SKM-1 treated with dmso at 0.1 percent for 144 hours (cell line): ENCODE measurements at regions not wholly inside any gene's neighbourhood (a gene's known extent, or its start where the extent isn't known, plus 50 kb on each side); places are given as distances from the start of the nearest gene placed in this dataset.

Source experiments
- DNase-seq: peaks from one replicate; lab custom pipeline; 2025; ENCODE audit not compliant: unreplicated experiment; lab: John Stamatoyannopoulos, UW

DNA sequence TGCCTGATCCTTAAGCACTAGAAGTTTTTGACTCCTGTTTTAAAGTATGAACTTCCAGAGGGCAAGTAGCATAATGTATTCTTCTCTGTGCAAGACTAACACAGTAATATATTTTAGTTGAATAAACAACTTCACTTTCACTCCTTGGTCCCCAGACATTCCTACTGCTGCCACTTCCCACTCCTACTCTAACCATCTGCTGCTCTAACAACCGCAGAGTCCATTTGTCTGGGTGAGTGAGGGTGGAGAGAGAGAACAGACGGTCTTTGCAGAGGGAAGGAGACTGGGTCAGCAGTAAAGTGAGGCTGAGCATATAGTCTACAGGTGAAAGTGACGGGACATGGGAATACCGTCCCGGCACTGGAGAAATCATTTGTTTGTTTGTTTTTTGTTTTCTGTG, 301.0 kb upstream of the SLCO3A1 start:
- DNase-seq, result no peak

DNA sequence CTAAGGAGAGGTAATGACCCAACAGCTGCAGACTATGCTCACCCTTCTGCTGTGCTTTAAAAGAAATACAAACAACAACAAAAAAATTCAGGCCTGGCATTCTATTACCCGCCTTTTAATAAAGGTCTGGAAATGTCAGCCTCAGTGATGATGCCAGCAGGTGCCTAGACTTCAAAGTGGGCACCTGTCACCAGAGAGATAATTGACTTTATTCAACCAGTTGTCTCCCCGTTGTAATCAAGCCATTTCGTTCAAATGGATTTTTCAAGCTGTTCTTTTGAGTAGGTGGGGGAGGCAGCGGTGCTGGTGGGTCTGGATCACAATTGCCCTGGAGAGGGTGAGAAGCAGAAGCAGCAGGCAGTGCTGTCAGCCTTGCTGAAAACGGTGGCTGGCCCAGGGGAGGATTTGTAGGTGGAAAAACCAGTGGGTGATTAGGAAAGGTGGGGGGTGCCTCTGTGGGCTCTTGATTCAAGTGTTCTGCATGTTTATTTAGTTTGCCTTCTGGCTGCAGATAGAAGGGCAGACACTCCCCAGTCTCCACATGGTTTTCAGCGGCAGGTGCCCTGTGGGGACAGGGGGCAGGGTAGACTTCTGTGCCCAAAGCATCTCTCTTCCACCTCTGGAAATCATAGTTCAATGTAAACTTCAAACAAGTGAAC, 300.2 kb upstream of the SLCO3A1 start:
- DNase-seq, result no peak

DNA sequence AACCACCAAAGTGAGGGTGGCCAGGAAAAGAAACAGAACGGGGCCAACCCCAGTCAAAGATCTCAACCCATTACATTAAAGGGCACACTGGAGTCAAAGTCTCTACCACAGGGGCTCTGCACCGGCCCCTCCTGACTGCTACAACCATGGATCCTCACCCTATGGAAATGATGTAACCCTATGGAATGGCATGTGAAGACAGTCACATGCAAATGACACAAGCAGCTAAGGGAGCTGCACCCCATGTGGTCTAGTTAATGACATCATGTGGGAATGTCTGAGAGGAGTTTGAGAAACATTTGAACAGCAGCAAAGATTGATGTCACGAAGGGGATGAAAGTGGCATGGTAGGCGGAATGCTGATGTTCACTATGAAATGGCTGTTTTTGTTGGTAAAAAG, 298.2 kb upstream of the SLCO3A1 start:
- DNase-seq, result no peak

DNA sequence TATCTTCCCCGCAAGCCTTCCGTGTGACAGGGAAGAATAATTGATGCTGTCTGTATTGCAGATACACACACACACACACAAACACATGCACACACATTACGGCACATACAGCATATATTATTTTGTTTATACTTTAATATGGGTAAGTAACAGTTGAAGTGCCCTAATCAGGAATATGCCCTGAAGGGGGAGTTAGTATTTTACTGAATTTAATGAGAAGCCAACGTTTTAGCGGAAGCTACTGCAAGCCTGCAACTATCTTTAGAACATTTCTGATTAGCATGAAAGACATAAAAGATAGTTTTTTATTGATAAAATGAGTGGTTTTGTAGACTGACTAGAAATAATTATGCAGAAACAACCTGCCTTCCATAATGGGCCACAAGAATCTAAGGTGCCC, 296.6 kb upstream of the SLCO3A1 start:
- no peak for DNase-seq

DNA sequence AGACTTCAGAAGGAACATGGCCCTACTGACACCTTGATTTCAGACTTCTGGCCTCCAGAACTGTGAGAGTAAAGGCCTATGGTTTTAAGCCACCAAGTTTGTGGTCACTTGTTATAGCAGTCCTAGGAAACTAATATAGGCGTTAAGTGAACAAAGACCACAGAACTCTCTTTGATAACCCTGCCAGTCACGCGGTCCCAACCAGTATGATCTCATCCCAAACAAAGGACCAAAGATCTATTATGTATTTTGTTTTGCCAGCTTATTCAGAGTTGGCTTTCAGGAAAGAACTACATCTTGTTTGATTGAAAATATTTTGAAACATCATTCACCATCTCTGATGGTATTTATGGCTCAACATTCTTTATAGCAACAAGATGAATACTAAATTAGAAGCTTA, 294.4 kb upstream of the SLCO3A1 start:
- DNase-seq, result no peak

DNA sequence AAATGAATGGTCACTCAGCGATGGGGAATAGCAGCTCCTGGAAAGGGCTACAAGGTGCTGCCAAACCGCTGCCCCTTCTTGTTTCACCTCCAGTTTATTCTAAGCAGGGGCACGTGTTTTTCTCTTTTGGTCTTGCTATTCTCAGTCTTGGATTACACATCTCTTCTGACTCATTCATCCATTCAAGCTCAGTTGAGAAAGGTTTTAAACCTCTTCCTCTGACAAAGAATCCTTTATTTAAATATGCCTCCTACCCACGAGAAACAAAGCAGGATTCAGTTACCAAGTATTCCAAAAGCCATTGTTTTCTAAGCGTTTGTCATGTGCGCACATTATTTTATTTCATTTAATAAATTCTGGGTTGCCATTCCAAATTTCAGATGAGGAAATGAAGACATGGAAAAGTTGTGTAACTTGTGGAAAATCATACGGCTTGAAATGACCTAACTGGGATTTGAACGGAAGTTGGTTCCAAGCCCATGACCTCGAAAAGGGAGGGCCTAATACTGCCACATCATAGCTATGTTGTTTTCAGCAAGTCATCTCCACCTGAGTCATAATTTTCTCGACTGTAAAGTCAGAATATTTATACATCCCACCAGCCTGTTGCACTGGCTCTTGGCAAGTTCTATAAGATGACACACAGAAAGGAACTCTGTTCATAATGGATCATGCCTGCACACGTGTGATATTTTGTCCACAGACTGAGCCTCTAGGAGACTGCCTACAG, 292.0 kb upstream of the SLCO3A1 start:
- no peak for DNase-seq

DNA sequence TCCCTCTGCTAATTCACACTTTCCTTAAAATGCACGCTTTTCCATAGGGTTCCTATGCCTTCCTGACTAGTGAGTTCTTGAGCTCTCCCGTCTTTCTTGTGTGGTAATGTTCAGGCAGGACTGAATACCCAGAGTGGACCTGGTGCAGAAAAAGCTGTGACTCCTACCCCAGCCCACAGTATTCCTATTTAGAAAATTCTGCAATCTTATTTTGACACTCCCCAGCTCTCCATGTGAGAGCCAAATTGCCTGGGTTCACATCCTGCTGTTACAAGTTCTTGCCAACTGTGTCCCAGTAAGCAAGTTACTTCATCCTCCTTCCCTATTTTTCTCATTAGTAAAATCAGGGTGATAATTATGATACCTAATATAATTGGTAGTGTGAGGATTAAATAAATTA, 290.8 kb upstream of the SLCO3A1 start:
- DNase-seq, result no peak

DNA sequence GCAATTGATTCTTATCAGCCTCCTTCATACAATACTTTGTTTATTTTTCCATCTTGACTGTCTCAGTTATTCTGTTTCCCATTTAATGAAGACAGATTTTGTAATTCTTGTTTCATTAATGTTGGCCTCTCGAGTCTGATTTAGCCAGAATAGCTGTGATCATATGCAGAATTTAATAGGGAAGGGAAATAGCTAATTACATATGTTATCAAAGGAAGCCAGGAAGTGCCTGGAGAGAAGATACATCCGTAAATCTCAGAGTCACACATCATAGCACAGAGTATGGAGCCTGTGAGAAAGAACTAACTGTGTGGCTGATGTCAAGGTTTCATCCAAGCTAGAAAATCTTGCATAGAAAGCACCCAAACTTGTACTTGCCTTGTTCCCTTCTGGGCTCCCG, 288.9 kb upstream of the SLCO3A1 start:
- no peak for DNase-seq

DNA sequence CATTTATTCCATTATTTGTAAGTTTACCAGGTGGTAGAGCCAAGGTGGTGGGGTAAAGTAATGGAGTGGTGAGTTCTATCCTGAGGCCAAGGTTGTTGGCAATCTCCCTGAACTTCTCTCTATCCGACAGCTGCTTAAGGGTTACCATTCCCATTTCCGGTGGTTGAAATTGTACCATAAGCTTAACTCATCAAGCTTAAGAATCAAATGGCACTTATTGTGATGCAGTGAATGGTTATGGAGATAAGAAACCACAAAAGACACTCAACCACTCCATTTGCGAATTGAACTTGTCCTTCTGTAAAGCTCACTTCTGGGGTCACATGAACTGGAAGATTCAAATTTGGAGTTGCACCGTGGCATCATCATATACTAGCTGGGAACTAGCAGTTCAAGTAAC, 287.4 kb upstream of the SLCO3A1 start:
- DNase-seq, result no peak

DNA sequence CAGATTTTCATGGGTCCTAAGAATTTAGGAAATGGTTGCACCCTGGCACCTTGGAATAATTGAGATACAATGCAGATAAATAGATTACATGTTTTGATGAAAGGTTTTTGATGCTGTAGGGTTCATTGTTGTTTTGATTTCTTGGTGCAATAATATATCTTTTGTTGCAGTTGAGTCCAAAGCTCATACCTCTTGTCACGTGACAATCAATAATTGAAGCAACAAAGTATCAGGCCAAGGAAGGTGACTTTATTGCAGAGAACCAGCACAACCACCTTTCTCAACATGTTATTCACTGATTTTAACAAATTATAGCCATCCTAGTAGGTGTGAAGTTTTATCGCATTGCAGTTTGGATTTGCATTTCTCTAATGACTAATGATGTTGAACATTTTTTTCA, 285.5 kb upstream of the SLCO3A1 start:
- no peak for DNase-seq

DNA sequence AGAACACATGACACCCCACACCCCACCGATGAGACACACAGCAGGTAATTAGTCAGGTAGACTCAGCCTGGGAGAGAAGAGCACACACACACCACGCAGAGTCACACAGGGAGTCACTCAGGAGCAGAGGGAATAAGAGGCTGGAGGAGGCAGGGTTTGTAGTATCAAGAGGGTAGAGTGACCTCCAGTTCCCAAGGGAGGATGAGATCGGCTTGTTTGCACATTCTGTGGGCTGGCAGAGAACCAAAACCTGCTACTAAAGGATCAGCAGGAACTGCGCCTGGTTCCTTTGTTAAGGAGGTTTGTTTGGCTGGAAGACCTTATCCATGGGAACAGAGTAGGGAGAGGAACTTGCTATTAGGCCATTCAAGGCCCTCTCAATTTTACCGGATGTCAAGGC, 281.4 kb upstream of the SLCO3A1 start:
- no peak for DNase-seq

DNA sequence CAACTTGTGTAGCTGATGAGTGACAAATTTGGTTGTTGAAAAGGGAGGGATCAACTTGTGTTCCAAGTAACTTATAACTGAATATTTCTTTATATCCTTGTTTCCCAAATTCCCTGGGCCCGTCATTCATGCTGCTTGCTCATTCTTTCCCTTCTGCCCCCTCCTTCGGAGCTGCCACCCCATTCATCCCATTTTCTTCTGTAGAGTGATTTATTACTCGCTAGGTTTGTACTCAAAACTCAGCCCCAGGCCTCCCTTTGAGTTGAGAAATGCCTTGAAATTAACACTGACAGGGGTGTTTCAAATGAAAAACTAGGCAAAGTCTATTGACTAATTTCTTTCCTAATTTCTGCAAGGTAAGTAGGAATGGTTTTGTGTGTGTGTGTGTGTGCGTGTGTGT, 277.4 kb upstream of the SLCO3A1 start:
- DNase-seq, result no peak

DNA sequence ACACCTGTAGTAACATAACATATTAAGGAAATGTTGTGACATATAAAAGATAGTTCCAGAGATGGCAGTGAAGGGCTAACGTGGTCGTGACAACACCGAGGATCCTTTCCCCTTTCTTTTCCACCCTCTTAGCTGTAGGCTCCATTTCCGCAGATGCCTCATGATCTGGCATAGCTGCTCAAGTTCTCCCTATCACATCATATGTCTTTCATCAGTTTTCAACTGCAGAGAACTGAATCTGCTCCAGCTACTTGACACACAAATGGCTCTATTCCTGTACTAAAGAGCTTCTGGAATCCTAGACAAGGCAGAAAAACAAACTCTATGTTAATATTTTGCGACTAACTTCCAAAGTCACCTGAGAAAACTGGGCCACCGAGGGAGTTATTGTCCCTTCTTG, 275.0 kb upstream of the SLCO3A1 start:
- DNase-seq, result no peak

DNA sequence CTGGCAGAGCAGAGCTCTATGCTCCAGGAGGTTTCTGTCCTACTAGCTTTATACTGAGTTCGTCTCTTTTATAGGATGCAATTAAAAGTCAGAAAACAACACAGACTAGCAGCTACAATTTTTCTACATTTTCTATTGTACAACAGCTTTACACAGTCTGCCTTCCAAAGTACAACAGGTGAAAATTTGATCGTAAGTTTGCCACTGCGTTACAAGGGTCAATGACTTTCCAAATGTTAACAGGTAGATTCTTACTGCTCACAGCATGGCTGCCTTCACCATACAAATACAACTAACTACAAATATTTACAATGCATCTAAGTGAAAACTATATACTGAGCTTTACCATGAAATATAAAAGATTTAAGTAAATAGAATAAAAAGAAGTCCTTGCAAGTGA, 268.6 kb upstream of the SLCO3A1 start:
- DNase-seq, result no peak

DNA sequence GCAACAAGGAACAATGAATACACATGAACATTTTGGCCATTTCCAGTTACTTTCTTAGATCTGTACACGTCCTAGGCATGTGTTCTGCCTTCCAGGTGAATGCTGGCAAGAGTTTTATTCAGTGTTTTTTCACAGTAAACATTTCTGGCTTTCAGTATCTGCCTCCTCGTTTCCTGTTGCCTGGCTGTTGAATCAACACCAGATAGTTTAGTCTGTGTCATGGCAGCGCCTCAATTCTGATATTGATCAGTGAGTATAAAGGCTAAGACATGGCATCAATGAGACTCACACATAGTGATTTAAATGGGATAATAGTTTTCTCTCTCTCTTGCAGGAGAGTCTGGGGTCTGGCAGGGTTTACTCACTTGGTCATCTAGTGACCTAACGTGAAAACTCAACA, 266.9 kb upstream of the SLCO3A1 start:
- no peak for DNase-seq

DNA sequence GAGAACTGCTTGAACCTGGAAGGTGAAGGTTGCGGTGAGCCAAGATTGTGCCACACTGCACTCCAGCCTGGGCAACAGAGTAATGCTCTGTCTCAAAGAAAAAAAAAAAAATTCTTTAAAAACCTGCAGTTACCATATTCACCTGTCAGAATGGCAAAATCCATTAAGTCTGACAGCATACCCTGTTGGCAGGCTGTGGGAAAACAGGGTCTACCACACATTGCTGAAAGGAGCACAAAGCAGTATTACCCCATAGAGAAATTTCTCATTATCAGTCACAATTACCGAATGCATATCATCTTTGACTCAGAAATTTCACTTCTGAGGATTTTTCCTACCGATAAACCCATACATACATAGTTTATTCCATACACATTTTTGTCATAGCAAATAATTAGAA, 264.1 kb upstream of the SLCO3A1 start:
- DNase-seq, result no peak

DNA sequence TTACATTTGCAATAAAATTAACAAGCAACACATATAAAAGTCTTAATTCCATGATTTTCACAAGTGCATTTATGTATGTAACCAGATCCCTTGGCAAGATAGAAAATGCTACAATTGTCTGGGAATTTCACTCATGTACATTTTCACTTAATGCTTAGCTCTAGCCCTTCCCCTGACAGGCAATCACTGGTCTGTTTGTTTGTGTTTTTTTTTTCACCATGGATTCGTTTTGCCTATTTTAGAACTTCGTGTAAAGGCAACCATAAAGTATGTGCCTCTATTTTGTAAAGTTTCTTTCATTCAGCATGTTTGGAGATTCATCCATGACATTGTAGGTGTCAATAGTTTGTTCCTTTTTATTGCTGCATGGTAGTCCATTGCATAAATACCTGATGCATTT, 260.9 kb upstream of the SLCO3A1 start:
- no peak for DNase-seq

DNA sequence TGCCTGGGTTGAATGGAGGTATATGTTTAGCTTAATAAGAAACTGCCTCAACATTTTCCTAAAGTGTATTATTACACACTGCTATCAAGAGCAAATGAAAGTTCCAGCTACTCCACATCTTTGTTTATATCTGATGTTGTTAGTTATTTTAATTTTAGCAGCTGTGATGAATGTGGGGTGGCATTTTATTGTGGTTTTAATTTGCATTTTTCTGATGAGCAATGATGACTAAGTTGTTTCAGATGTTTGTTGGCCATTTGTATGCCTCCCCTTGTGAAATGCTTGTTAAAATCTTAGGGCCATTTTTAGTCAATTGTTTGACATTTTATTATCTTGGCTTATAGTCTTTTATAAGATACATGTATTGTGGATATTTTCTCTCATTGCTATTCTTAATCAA, 260.4 kb upstream of the SLCO3A1 start:
- no peak for DNase-seq

DNA sequence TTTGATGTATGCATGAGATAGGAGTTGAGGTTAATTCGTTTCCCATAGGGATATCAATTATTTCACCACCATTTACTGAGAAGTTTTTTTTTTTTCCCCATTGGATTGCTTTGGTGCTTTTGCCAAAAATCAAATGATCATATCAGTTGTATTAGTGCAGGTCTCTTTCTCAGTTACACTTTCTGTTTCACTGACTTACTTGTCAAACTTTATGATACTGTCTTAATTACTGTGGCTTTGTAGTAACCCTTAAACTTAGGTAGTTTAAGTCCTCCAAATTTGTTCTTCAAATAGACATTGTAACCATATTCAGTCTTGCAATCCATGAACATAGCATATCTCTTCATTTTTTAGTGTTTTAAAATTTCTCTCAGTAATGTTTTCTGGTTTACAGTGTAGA, 259.9 kb upstream of the SLCO3A1 start:
- DNase-seq, result no peak

DNA sequence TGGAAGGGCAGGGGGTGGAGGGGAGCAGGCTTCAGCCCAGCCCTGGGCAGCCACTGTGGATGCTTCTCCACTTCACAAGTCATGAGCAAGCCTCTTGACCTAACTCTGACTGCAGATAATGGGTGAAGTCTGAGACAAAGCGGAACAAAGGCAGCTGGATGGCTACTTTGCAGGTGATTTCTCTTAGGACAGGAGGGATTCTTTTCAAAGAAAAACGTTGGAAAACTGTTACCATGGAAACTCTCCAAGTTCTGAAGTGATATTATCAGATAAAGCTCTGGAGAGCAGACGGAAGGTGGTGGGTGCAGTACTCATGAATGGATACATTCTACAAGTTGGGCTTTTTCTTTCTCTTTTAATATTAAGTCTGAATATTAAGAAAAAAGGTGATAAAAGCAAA, 254.2 kb upstream of the SLCO3A1 start:
- no peak for DNase-seq

DNA sequence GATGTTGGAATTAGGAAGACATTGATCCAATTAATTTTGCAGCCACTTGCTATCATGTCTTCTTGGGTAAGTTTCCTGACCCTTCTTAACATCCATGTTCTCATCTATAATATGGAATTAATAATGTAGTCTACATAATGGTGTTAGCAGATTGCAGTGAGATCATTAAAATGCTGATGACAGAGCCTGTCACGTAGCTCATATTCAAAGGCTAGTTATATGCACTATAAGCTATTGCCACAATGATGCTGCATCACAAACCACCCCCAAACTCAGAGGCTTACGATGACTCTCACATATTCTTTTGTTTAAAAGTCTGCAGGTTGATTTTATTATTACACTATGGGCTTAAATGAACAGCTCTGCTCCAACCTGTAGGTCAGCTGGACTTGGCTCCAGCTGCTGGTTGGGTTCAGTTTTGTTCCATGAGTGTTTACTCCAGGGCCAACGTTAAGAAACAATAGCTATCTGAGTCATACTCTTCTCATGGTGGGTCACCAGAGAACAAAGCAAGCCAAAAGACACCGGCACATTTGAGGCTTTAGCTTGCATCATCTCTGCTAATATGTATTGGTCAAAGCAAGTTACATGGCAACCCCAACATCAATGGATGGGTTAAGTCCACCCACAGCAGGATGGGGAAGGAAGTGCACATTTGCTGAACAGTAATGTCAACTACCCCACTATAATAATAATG, 250.0 kb upstream of the SLCO3A1 start:
- no peak for DNase-seq

DNA sequence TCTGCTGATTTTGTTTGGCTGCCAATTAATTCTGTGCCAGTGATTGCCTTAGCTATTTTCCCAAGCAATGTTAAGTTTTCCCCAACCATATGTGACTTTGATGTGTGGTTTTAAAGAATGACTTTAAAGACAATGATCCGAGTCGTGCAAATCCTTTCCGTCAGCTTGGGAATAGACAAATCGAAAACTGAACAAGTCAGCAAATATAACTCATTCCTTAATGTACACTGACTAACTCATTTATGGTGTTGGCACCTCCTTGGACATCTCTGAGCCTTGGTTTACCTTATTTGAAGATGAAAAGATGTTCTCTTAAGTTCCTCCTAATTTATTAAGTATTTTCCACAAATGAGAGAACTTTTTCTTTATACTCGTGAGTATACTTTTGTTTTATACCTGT, 249.4 kb upstream of the SLCO3A1 start:
- no peak for DNase-seq

DNA sequence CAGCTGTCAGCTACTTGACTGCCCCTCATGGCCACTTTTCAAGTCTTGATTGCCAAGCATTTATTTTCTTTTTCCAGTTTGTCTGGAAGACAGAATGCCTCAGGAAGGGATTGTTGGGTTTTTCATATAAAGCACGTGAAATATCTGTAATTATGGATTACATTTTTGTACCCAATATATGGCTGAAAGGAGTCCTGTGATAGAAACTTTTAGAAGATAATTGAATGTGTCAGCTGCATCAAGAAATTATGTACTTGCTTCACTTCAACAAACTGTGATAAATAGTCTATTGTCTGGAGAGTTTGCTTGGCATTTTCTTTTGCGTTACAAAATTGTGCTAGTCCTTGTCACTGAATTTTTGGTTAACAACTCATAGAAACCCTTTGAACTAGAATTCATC, 247.9 kb upstream of the SLCO3A1 start:
- no peak for DNase-seq
